PC-3 (cell line): ENCODE measurements at regions not wholly inside any gene's neighbourhood (a gene's known extent, or its start where the extent isn't known, plus 50 kb on each side); places are given as distances from the start of the nearest gene placed in this dataset.

Source experiments
- ATAC-seq: fragments of 200-7000 bp; cut with Tn5 transposase; 2 replicates; pipeline ENCODE4 v1.9.1; 2020; ENCODE audit warnings: mild to moderate bottlenecking, moderate library complexity
- BruUV-seq: library from RNA; stranded (reverse); fragments of 400-500 nt; replicated peaks from 2 replicates; lab custom pipeline; 2021; lab: Mats Ljungman, UMichigan
- CTCF ChIA-PET: fragments of 300-600 bp; sonication (Branson Sonifier 250); formaldehyde crosslinking; loops from one replicate; lab custom pipeline; 2022; ENCODE audit warnings: antibody characterized with exemption; lab: Charles Lee
- POLR2A ChIA-PET: fragments of 300-600 bp; sonication (Branson Sonifier 250); formaldehyde crosslinking; loops from one replicate; lab custom pipeline; 2022; ENCODE audit warnings: antibody characterized with exemption; ENCODE audit not compliant: unreplicated experiment; lab: Charles Lee
- DNase-seq: peaks from one replicate; pipeline ENCODE4 v3.0.0-alpha.2; 2015
- H2AFZ ChIP-seq: fragments of 300-600 bp; sonication (generic); 2 replicates; pipeline ENCODE4 v1.6.0; 2016; ENCODE audit warnings: antibody characterized with exemption, low read length
- H3F3A ChIP-seq: fragments of 300-600 bp; sonication (generic); one replicate; pipeline ENCODE4 v1.6.0; 2017; ENCODE audit warnings: antibody characterized with exemption, low read length, control low read depth, mild to moderate bottlenecking; ENCODE audit not compliant: unreplicated experiment
- H3K27ac ChIP-seq: fragments of 300-600 bp; sonication (generic); 2 replicates; pipeline ENCODE4 v1.5.1; 2016; ENCODE audit warnings: mild to moderate bottlenecking, low read length
- H3K27me3 ChIP-seq: fragments of 300-600 bp; sonication (generic); 2 replicates; pipeline ENCODE4 v1.6.1; 2016; ENCODE audit warnings: low read length, mixed read lengths
- H3K36me3 ChIP-seq: fragments of 300-600 bp; sonication (generic); 2 replicates; pipeline ENCODE4 v1.6.1; 2016; ENCODE audit warnings: low read depth, mixed run types, low read length, mixed read lengths
- H3K4me1 ChIP-seq: fragments of 300-600 bp; sonication (generic); 2 replicates; pipeline ENCODE4 v1.5.1; 2016; ENCODE audit warnings: low read length; ENCODE audit not compliant: insufficient read depth
- H3K4me2 ChIP-seq: fragments of 300-600 bp; sonication (generic); 2 replicates; pipeline ENCODE4 v1.6.0; 2016; ENCODE audit warnings: low read length
- H3K4me3 ChIP-seq: fragments of 300-600 bp; sonication (generic); 2 replicates; pipeline ENCODE4 v1.5.1; 2016; ENCODE audit warnings: mild to moderate bottlenecking, low read length, mixed read lengths
- H3K79me2 ChIP-seq: fragments of 300-600 bp; sonication (generic); 2 replicates; pipeline ENCODE4 v1.6.1; 2017; ENCODE audit warnings: low read length, mixed read lengths
- H3K9ac ChIP-seq: fragments of 300-600 bp; sonication (generic); 2 replicates; pipeline ENCODE4 v1.6.0; 2016; ENCODE audit warnings: mild to moderate bottlenecking, low read length
- H3K9me2 ChIP-seq: fragments of 300-600 bp; sonication (generic); replicated peaks from 2 replicates; pipeline ENCODE4 v1.6.1; 2016; ENCODE audit warnings: mixed run types, low read length, mixed read lengths
- H3K9me3 ChIP-seq: fragments of 300-600 bp; sonication (generic); 2 replicates; pipeline ENCODE4 v1.6.1; 2016; ENCODE audit warnings: low read length, mixed read lengths
- H4K20me1 ChIP-seq: fragments of 300-600 bp; sonication (generic); 2 replicates; pipeline ENCODE4 v1.6.1; 2016; ENCODE audit warnings: low read length, mixed read lengths
- EZH2 ChIP-seq: fragments of 300-600 bp; sonication (generic); IDR thresholded peaks from one replicate; pipeline ENCODE4 v1.6.1; 2017; ENCODE audit warnings: antibody characterized with exemption, mild to moderate bottlenecking, low read length; ENCODE audit not compliant: unreplicated experiment
- EZH2phosphoT487 ChIP-seq: fragments of 300-600 bp; sonication (generic); IDR thresholded peaks from 2 replicates; pipeline ENCODE4 v1.6.1; 2018; ENCODE audit warnings: mild to moderate bottlenecking, antibody characterized with exemption, low read length, borderline replicate concordance
- intact Hi-C: fragments of 100-400 bp; cut with micrococcal nuclease; formaldehyde crosslinking; loops from 2 replicates; pipeline ENCODE4 v1.9.0; 2023
- TF ChIP-seq, protein P1 (sequence below): fragments of 300-600 bp; sonication (generic); conservative IDR thresholded peaks from 2 replicates; pipeline ENCODE4 v1.5.1; 2017; ENCODE audit warnings: antibody characterized with exemption, low read depth, mild to moderate bottlenecking, low read length

- Histone ChIP-seq H3K79me2 (no peaks in the 10 kb centered on the region), H3K9me3 (peaks cover 10% of the 10 kb centered on the region; the same call in 1 of the 2 replicates), H3F3A (no peaks in the 10 kb centered on the region), H3K4me1 (no peaks in the 10 kb centered on the region), H3K9ac (no peak overlapping the region), H4K20me1 (no peaks in the 10 kb centered on the region), H3K9me2 (no peaks in the 10 kb centered on the region), H2AFZ (no peak overlapping the region), H3K27ac (no peak overlapping the region), H3K36me3 (no peaks in the 10 kb centered on the region), H3K4me2 (no peak overlapping the region), H3K4me3 (no peak overlapping the region), H3K27me3 (no peaks in the 10 kb centered on the region)
- TF ChIP-seq, protein P1, sequence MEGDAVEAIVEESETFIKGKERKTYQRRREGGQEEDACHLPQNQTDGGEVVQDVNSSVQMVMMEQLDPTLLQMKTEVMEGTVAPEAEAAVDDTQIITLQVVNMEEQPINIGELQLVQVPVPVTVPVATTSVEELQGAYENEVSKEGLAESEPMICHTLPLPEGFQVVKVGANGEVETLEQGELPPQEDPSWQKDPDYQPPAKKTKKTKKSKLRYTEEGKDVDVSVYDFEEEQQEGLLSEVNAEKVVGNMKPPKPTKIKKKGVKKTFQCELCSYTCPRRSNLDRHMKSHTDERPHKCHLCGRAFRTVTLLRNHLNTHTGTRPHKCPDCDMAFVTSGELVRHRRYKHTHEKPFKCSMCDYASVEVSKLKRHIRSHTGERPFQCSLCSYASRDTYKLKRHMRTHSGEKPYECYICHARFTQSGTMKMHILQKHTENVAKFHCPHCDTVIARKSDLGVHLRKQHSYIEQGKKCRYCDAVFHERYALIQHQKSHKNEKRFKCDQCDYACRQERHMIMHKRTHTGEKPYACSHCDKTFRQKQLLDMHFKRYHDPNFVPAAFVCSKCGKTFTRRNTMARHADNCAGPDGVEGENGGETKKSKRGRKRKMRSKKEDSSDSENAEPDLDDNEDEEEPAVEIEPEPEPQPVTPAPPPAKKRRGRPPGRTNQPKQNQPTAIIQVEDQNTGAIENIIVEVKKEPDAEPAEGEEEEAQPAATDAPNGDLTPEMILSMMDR, result no peak
- TF ChIP-seq EZH2, result no peak
- no peak for TF ChIP-seq EZH2phosphoT487
- ChIA-PET POLR2A (no interaction called here), CTCF (no interaction called here)
- intact Hi-C loops, result no loop called here
- DNase-seq, result no peak
- no TSS peak for BruUV-seq
- no peak for ATAC-seq
These were observed 524.9 kb downstream of the CENPC start for GRCh38 chr4:67020438-67020797.

DNA sequence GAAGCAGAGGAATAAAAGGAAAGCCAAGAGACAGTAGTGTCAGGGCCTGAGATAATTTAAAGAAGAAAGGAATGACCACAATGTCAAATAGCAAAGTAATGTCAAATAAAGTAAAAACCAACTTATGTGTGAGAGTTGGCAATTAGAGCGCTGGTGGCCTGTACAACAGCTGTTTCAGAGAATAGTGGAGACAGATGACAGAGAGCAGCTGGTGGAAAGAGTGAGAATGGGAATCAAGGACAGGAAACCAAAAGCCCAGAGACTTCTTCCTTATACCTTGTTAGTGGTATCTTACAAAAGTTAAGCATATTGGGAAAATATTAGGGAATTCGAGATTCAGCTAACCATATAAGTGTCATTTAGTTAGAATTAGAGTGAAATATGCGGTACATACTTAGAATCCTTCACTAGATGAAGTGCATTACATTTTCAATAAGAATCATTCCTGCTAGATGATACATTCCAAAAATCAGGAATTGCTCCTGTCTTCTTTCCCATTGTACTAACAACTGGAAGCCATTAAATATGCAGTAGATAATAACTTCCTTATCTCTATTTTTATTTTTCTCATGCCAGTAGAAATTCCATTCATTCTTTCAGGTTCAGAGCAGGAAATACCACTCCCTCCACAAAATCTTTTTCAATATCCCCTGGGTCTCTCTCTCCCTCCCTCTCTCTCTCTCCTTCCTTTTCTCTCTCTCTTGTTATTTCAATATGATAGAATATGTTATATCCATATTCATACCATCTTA, 525.4 kb downstream of the CENPC start:
- Histone ChIP-seq H3K27me3 (no peaks in the 10 kb centered on the region), H3F3A (no peaks in the 10 kb centered on the region), H4K20me1 (no peaks in the 10 kb centered on the region), H3K79me2 (no peaks in the 10 kb centered on the region), H3K9ac (no peak overlapping the region), H3K9me3 (peaks cover 10% of the 10 kb centered on the region; the same call in 1 of the 2 replicates), H3K4me3 (no peak overlapping the region), H3K36me3 (no peaks in the 10 kb centered on the region), H3K9me2 (no peaks in the 10 kb centered on the region), H3K4me2 (no peak overlapping the region), H3K4me1 (no peaks in the 10 kb centered on the region), H3K27ac (no peak overlapping the region), H2AFZ (no peak overlapping the region)
- intact Hi-C loops, result no loop called here
- POLR2A ChIA-PET, result no interaction called here
- CTCF ChIA-PET, result no interaction called here
- peak; percentile 7 for DNase-seq
- ATAC-seq, result no peak
- no peak for TF ChIP-seq EZH2
- TF ChIP-seq, protein P1, result no peak
- BruUV-seq, result no TSS peak

GRCh38 chr4:67014592-67014991, 530.7 kb downstream of the CENPC start:
- Histone ChIP-seq H3K4me3 (no peak overlapping the region), H3K4me1 (no peaks in the 10 kb centered on the region), H3K9ac (no peak overlapping the region), H3K27ac (no peak overlapping the region), H2AFZ (no peak overlapping the region), H3K4me2 (no peak overlapping the region), H3K27me3 (no peaks in the 10 kb centered on the region), H3K9me2 (no peaks in the 10 kb centered on the region), H3K36me3 (no peaks in the 10 kb centered on the region), H4K20me1 (no peaks in the 10 kb centered on the region), H3K9me3 (peaks cover 10% of the 10 kb centered on the region; the same call in 1 of the 2 replicates), H3F3A (no peaks in the 10 kb centered on the region), H3K79me2 (no peaks in the 10 kb centered on the region)
- ChIA-PET POLR2A (no interaction called here), CTCF (no interaction called here)
- BruUV-seq, result no TSS peak
- ATAC-seq (no peak), DNase-seq (no peak)
- intact Hi-C loops, result no loop called here
- TF ChIP-seq EZH2 (no peak), EZH2phosphoT487 (no peak)
- TF ChIP-seq, protein P1, result no peak
